ENCODE measurements at regions not wholly inside any gene's neighbourhood (a gene's known extent, or its start where the extent isn't known, plus 50 kb on each side); places are given as distances from the start of the nearest gene placed in this dataset.

- Histone ChIP-seq H3K4me3 (no peak overlapping the region), H3K36me3 (no peaks in the 10 kb centered on the region), H3K9me3 (peaks cover 0 to 4% (median 0%) of the 10 kb centered on the region in 8 donors), H3K27ac (no peak overlapping the region), H3K4me1 (no peaks in the 10 kb centered on the region), H3K27me3 (replicated peaks in 1 of 7) (peaks cover 0 to 21% (median 0%) of the 10 kb centered on the region in 7 donors)
- intact Hi-C loops (cut with DNase I; ENCODE audit: low total_unique reads): no loop called here
- 53 to 86% (median 79%) methylated on average over 3 of the region's 3 CpGs for WGBS, 5 donors
- DNase-seq: no peak
- TF ChIP-seq CTCF (IDR thresholded peaks at IDR 0.05 in 8 of 11, conservative IDR thresholded peaks at IDR 0.05 in 3 of 11) (no peak), POLR2AphosphoS5 (IDR thresholded peaks at IDR 0.05) (no peak), POLR2A (IDR thresholded peaks at IDR 0.05) (no peak)
Measured at GRCh38 chr11:133742353-133742752, 103.0 kb downstream of the SPATA19 start.

GRCh38 chr11:133740963-133741362 lies 104.3 kb downstream of the SPATA19 start:
- Histone ChIP-seq H3K36me3 (no peaks in the 10 kb centered on the region), H3K27ac (no peak overlapping the region), H3K4me3 (no peak overlapping the region), H3K4me1 (no peaks in the 10 kb centered on the region), H3K27me3 (replicated peaks in 1 of 7) (peaks cover 0 to 8% (median 0%) of the 10 kb centered on the region in 7 donors), H3K9me3 (peaks cover 0 to 7% (median 0%) of the 10 kb centered on the region in 8 donors)
- TF ChIP-seq POLR2AphosphoS5 (IDR thresholded peaks at IDR 0.05): no peak
- TF ChIP-seq CTCF (IDR thresholded peaks at IDR 0.05 in 8 of 11, conservative IDR thresholded peaks at IDR 0.05 in 3 of 11): no peak
- no peak for TF ChIP-seq POLR2A (IDR thresholded peaks at IDR 0.05)
- no peak for DNase-seq
- intact Hi-C loops (cut with DNase I; ENCODE audit: low total_unique reads): no loop called here
- WGBS, 5 donors: 77 to 84% (median 80%) methylated on average over 12 of the region's 12 CpGs

DNA sequence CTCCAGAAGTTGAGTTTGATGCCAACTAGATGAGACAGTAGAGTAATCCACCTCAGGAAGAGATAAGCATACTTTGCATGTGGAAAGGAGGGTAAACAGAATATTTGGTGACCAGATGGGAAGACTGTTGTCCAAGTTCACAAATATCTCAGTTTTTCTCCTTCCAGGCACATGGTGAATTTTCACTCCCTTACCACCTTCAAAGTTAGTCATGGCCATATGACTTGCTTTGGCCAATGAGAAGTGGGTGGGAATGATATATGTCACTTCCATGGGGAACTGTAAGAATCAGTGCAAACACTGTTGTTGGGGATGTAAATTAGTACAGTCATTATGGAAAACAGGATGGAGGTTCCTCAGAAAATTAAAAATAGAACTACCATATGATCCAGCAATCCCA lies 105.8 kb downstream of the SPATA19 start:
- H3K27ac ChIP-seq: no peak overlapping the region
- no peak for DNase-seq
- TF ChIP-seq POLR2A (IDR thresholded peaks at IDR 0.05) (no peak), CTCF (IDR thresholded peaks at IDR 0.05 in 8 of 11, conservative IDR thresholded peaks at IDR 0.05 in 3 of 11) (no peak), POLR2AphosphoS5 (IDR thresholded peaks at IDR 0.05) (no peak)
- intact Hi-C loops (cut with DNase I; ENCODE audit: low total_unique reads): no loop called here
- H3K4me3 ChIP-seq: no peak overlapping the region
- H3K4me1 ChIP-seq: no peaks in the 10 kb centered on the region
- peaks cover 0 to 7% (median 0%) of the 10 kb centered on the region in 8 donors for H3K9me3 ChIP-seq
- no peaks in the 10 kb centered on the region for H3K36me3 ChIP-seq
- peaks cover 0 to 4% (median 0%) of the 10 kb centered on the region in 7 donors for H3K27me3 ChIP-seq (replicated peaks in 1 of 7)

DNA sequence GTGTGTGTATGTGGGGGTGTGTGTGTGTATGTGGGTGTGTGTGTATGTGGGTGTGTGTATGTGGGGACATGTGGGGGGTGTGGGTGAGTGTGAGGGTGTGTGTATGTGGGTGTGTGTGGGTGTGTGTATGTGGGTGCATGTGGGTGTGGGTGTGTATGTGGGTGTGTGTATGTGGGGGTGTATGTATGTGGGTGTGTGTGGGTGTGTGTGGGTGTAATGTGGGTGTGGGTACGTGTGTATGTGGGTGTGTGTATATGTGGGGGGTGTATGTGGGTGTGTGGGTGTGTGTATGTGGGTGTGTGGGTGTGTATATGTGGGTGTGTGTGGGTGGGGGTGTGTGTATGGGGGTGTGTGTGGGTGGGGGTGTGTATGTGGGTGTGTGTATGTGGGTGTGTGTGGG lies 106.7 kb downstream of the SPATA19 start:
- H3K36me3 ChIP-seq: no peaks in the 10 kb centered on the region
- H3K4me1 ChIP-seq: no peaks in the 10 kb centered on the region
- no peaks in the 10 kb centered on the region for H3K27me3 ChIP-seq (replicated peaks in 1 of 7)
- no peak overlapping the region for H3K27ac ChIP-seq
- peaks cover 0 to 7% (median 0%) of the 10 kb centered on the region in 8 donors for H3K9me3 ChIP-seq
- WGBS, 5 donors: 78 to 100% (median 86%) methylated on average over 1 of the region's 1 CpG
- H3K4me3 ChIP-seq: no peak overlapping the region
- intact Hi-C loops (cut with DNase I; ENCODE audit: low total_unique reads): no loop called here
- DNase-seq: no peak
- TF ChIP-seq CTCF (IDR thresholded peaks at IDR 0.05 in 8 of 11, conservative IDR thresholded peaks at IDR 0.05 in 3 of 11) (no peak), POLR2A (IDR thresholded peaks at IDR 0.05) (no peak), POLR2AphosphoS5 (IDR thresholded peaks at IDR 0.05) (no peak)
